ENCODE measurements at regions not wholly inside any gene's neighbourhood (a gene's known extent, or its start where the extent isn't known, plus 50 kb on each side); places are given as distances from the start of the nearest gene placed in this dataset.

- no peaks in the 10 kb centered on the region for H3K79me2 ChIP-seq
- H3K9me3 ChIP-seq (ENCODE audit: low read depth): no peaks in the 10 kb centered on the region
- no peaks in the 10 kb centered on the region for H3K27me3 ChIP-seq
- H3K4me2 ChIP-seq: no peak overlapping the region
- TF ChIP-seq EZH2 (IDR thresholded peaks at IDR 0.05; ENCODE audit: borderline replicate concordance) (no peak), CTCF (IDR thresholded peaks at IDR 0.05; ENCODE audit: poor library complexity) (no peak), EZH2phosphoT487 (IDR thresholded peaks at IDR 0.05; ENCODE audit: low read depth, severe bottlenecking, unreplicated experiment) (no peak)
- H4K20me1 ChIP-seq (ENCODE audit: insufficient read depth, poor library complexity, severe bottlenecking): no peaks in the 10 kb centered on the region
- 94% methylated on average over 4 of the region's 4 CpGs for WGBS (ENCODE audit: low lambda C conversion rate, missing lambda C conversion rate)
- no peak for DNase-seq (ENCODE audit: low spot score)
- H3K27ac ChIP-seq: no peak overlapping the region
- no peaks in the 10 kb centered on the region for H3K9me2 ChIP-seq (replicated peaks; ENCODE audit: insufficient read depth)
- no peaks in the 10 kb centered on the region for H3K36me3 ChIP-seq (replicated peaks; ENCODE audit: insufficient read depth, low read depth)
- H3K4me1 ChIP-seq (ENCODE audit: insufficient read depth): no peaks in the 10 kb centered on the region
- H2AFZ ChIP-seq: no peak overlapping the region
- H3K4me3 ChIP-seq: no peak overlapping the region
Observed at GRCh38 chr2:24411488-24412151, 51.3 kb upstream of the ITSN2 start.

- H3K9me2 ChIP-seq (replicated peaks; ENCODE audit: insufficient read depth): no peaks in the 10 kb centered on the region
- H3K9me3 ChIP-seq (ENCODE audit: low read depth): no peaks in the 10 kb centered on the region
- 87% methylated on average over 2 of the region's 2 CpGs for WGBS (ENCODE audit: low lambda C conversion rate, missing lambda C conversion rate)
- H4K20me1 ChIP-seq (ENCODE audit: insufficient read depth, poor library complexity, severe bottlenecking): no peaks in the 10 kb centered on the region
- TF ChIP-seq EZH2phosphoT487 (IDR thresholded peaks at IDR 0.05; ENCODE audit: low read depth, severe bottlenecking, unreplicated experiment) (no peak), CTCF (IDR thresholded peaks at IDR 0.05; ENCODE audit: poor library complexity) (no peak), EZH2 (IDR thresholded peaks at IDR 0.05; ENCODE audit: borderline replicate concordance) (no peak)
- H3K36me3 ChIP-seq (replicated peaks; ENCODE audit: insufficient read depth, low read depth): no peaks in the 10 kb centered on the region
- H3K4me2 ChIP-seq: no peak overlapping the region
- H3K4me3 ChIP-seq: no peak overlapping the region
- H2AFZ ChIP-seq: no peak overlapping the region
- DNase-seq (ENCODE audit: low spot score): no peak
- H3K4me1 ChIP-seq (ENCODE audit: insufficient read depth): no peaks in the 10 kb centered on the region
- no peak overlapping the region for H3K27ac ChIP-seq
- no peaks in the 10 kb centered on the region for H3K79me2 ChIP-seq
- H3K27me3 ChIP-seq: no peaks in the 10 kb centered on the region
Observed at GRCh38 chr2:24410976-24411375, 50.6 kb upstream of the ITSN2 start.

GRCh38 chr2:24409700-24410556 is 49.6 kb upstream of the ITSN2 start:
- H3K36me3 ChIP-seq (replicated peaks; ENCODE audit: insufficient read depth, low read depth): no peaks in the 10 kb centered on the region
- TF ChIP-seq EZH2 (IDR thresholded peaks at IDR 0.05; ENCODE audit: borderline replicate concordance) (no peak), EZH2phosphoT487 (IDR thresholded peaks at IDR 0.05; ENCODE audit: low read depth, severe bottlenecking, unreplicated experiment) (no peak), CTCF (IDR thresholded peaks at IDR 0.05; ENCODE audit: poor library complexity) (peak; percentile 89)
- no peak overlapping the region for H3K27ac ChIP-seq
- WGBS (ENCODE audit: low lambda C conversion rate, missing lambda C conversion rate): 56% methylated on average over 13 of the region's 13 CpGs
- no peak overlapping the region for H3K4me3 ChIP-seq
- H3K9me2 ChIP-seq (replicated peaks; ENCODE audit: insufficient read depth): no peaks in the 10 kb centered on the region
- H3K4me1 ChIP-seq (ENCODE audit: insufficient read depth): no peaks in the 10 kb centered on the region
- no peaks in the 10 kb centered on the region for H3K79me2 ChIP-seq
- H3K27me3 ChIP-seq: no peaks in the 10 kb centered on the region
- no peak overlapping the region for H2AFZ ChIP-seq
- peak; percentile 78 for DNase-seq (ENCODE audit: low spot score)
- no peaks in the 10 kb centered on the region for H4K20me1 ChIP-seq (ENCODE audit: insufficient read depth, poor library complexity, severe bottlenecking)
- no peaks in the 10 kb centered on the region for H3K9me3 ChIP-seq (ENCODE audit: low read depth)
- no peak overlapping the region for H3K4me2 ChIP-seq
